ENCODE measurements at regions not wholly inside any gene's neighbourhood (a gene's known extent, or its start where the extent isn't known, plus 50 kb on each side); places are given as distances from the start of the nearest gene placed in this dataset.

GRCh38 chr4:112854420-112854819 is 195.0 kb upstream of the ANK2 start:
- H3K36me3 ChIP-seq: no peaks in the 10 kb centered on the region
- ATAC-seq: no peak
- no peak overlapping the region for H3K4me3 ChIP-seq
- no peak for DNase-seq
- TF ChIP-seq CTCF (IDR thresholded peaks at IDR 0.05): no peak
- no peaks in the 10 kb centered on the region for H3K4me1 ChIP-seq
- no peak overlapping the region for H3K27ac ChIP-seq
- intact Hi-C loops (cut with DNase I): no loop called here
- no peaks in the 10 kb centered on the region for H3K27me3 ChIP-seq (ENCODE audit: low read depth)
- no peaks in the 10 kb centered on the region for H3K9me3 ChIP-seq

GRCh38 chr4:112855058-112855457 is 194.4 kb upstream of the ANK2 start:
- intact Hi-C loops (cut with DNase I): no loop called here
- H3K27me3 ChIP-seq (ENCODE audit: low read depth): no peaks in the 10 kb centered on the region
- H3K4me1 ChIP-seq: no peaks in the 10 kb centered on the region
- H3K27ac ChIP-seq: no peak overlapping the region
- H3K9me3 ChIP-seq: no peaks in the 10 kb centered on the region
- no peaks in the 10 kb centered on the region for H3K36me3 ChIP-seq
- H3K4me3 ChIP-seq: no peak overlapping the region
- DNase-seq (no peak), ATAC-seq (no peak)
- no peak for TF ChIP-seq CTCF (IDR thresholded peaks at IDR 0.05)

GRCh38 chr4:112857461-112857860 is 192.0 kb upstream of the ANK2 start:
- intact Hi-C loops (cut with DNase I): no loop called here
- DNase-seq (no peak), ATAC-seq (no peak)
- H3K9me3 ChIP-seq: no peaks in the 10 kb centered on the region
- H3K4me3 ChIP-seq: no peak overlapping the region
- no peak overlapping the region for H3K27ac ChIP-seq
- no peaks in the 10 kb centered on the region for H3K27me3 ChIP-seq (ENCODE audit: low read depth)
- no peaks in the 10 kb centered on the region for H3K4me1 ChIP-seq
- TF ChIP-seq CTCF (IDR thresholded peaks at IDR 0.05): no peak
- no peaks in the 10 kb centered on the region for H3K36me3 ChIP-seq

- ATAC-seq: no peak
- Histone ChIP-seq H3K27ac (no peak overlapping the region), H3K4me1 (no peaks in the 10 kb centered on the region), H3K9me3 (no peaks in the 10 kb centered on the region), H3K36me3 (no peaks in the 10 kb centered on the region), H3K4me3 (no peak overlapping the region), H3K27me3 (ENCODE audit: low read depth) (no peaks in the 10 kb centered on the region)
- DNase-seq: no peak
- intact Hi-C loops (cut with DNase I): no loop called here
- no peak for TF ChIP-seq CTCF (IDR thresholded peaks at IDR 0.05)
Measured at GRCh38 chr4:112858751-112859150, 190.7 kb upstream of the ANK2 start.

- Histone ChIP-seq H3K4me3 (no peak overlapping the region), H3K36me3 (no peaks in the 10 kb centered on the region), H3K27ac (no peak overlapping the region), H3K9me3 (no peaks in the 10 kb centered on the region), H3K4me1 (no peaks in the 10 kb centered on the region), H3K27me3 (ENCODE audit: low read depth) (no peaks in the 10 kb centered on the region)
- DNase-seq (no peak), ATAC-seq (no peak)
- no peak for TF ChIP-seq CTCF (IDR thresholded peaks at IDR 0.05)
- intact Hi-C loops (cut with DNase I): no loop called here
Measured at GRCh38 chr4:112859456-112860184, 189.8 kb upstream of the ANK2 start.

Data from lower lobe of right lung (tissue), 2 donors.